GM12878 (cell line): ENCODE measurements at regions not wholly inside any gene's neighbourhood (a gene's known extent, or its start where the extent isn't known, plus 50 kb on each side); places are given as distances from the start of the nearest gene placed in this dataset.

Experiments used
- ATAC-seq: fragments of 200-7000 bp; cut with Tn5 transposase; 3 replicates; pipeline ENCODE4 v1.9.1; 2020; ENCODE audit warnings: mild to moderate bottlenecking, moderate library complexity
- BruUV-seq: library from RNA; stranded (reverse); fragments of 400-500 nt; replicated peaks from 2 replicates; lab custom pipeline; 2021; lab: Mats Ljungman, UMichigan
- CTCF ChIA-PET: fragments of 300-600 bp; sonication (Branson Sonifier 250); formaldehyde crosslinking; extraction: SDS; loops from one replicate; lab custom pipeline; 2021; ENCODE audit warnings: inconsistent platforms; lab: Yijun Ruan, JAX
- POLR2A ChIA-PET: fragments of 350-600 bp; formaldehyde crosslinking; extraction: SDS; loops from one replicate; lab custom pipeline; 2021; ENCODE audit warnings: inconsistent platforms; lab: Charles Lee
- RAD21 ChIA-PET: fragments of 300-600 bp; sonication (Branson Sonifier 250); formaldehyde crosslinking; loops from one replicate; lab custom pipeline; 2023; ENCODE audit warnings: antibody characterized with exemption; ENCODE audit not compliant: unreplicated experiment; lab: Charles Lee
- SMC1A ChIA-PET: fragments of 300-600 bp; sonication (Branson Sonifier 250); formaldehyde crosslinking; loops from one replicate; lab custom pipeline; 2023; ENCODE audit not compliant: unreplicated experiment, uncharacterized antibody; lab: Charles Lee
- DNase-seq: peaks from one replicate; pipeline ENCODE4 v3.0.0-alpha.2; 2011; ENCODE audit warnings: low read depth, low spot score
- FAIRE-seq: peaks from 3 replicates; lab custom pipeline; 2011; peaks lifted over from hg19 to GRCh38; lab: Jason Lieb, UNC
- H2AFZ ChIP-seq: 2 replicates; pipeline ENCODE4 v1.6.0; 2011; ENCODE audit warnings: low read depth, low read length, control low read depth; ENCODE audit not compliant: control insufficient read depth
- H3K27ac ChIP-seq: 2 replicates; pipeline ENCODE4 v1.5.1; 2011; ENCODE audit warnings: control low read depth; ENCODE audit not compliant: control insufficient read depth, insufficient read depth
- H3K27me3 ChIP-seq, 2 experiments: replicated peaks in 1 of 2; 2 replicates each; pipeline versions ENCODE4 v1.6.0 to v1.6.1; 2011; ENCODE audit warnings: low read length in 1 of 2; ENCODE audit not compliant: control insufficient read depth in 2 of 2, insufficient read depth in 2 of 2
- H3K36me3 ChIP-seq, 2 experiments: 2 replicates each; pipeline ENCODE4 v1.5.1; 2011; ENCODE audit warnings: low read length in 1 of 2; ENCODE audit not compliant: control insufficient read depth in 2 of 2, insufficient read depth in 2 of 2
- H3K4me1 ChIP-seq: 2 replicates; pipeline ENCODE4 v1.6.1; 2011; ENCODE audit warnings: mild to moderate bottlenecking, low read length, moderate library complexity, mixed read lengths; ENCODE audit not compliant: control insufficient read depth, insufficient read depth
- H3K4me2 ChIP-seq: 2 replicates; pipeline ENCODE4 v1.6.0; 2011; ENCODE audit warnings: control low read depth; ENCODE audit not compliant: control insufficient read depth, insufficient read depth
- H3K4me3 ChIP-seq: fragments of 200-600 bp; sonication (generic); 2 replicates; pipeline ENCODE4 v1.5.1; 2016
- H3K79me2 ChIP-seq: 2 replicates; pipeline ENCODE4 v1.6.0; 2011; ENCODE audit warnings: low read length; ENCODE audit not compliant: control insufficient read depth, insufficient read depth
- H3K9ac ChIP-seq: 2 replicates; pipeline ENCODE4 v1.8.0; 2011; ENCODE audit warnings: low read length, control low read depth, mixed read lengths; ENCODE audit not compliant: control insufficient read depth, insufficient read depth
- H3K9me3 ChIP-seq: replicated peaks from 3 replicates; pipeline ENCODE4 v1.5.1; 2011; ENCODE audit warnings: mild to moderate bottlenecking, low read length; ENCODE audit not compliant: control insufficient read depth, insufficient read depth
- H4K20me1 ChIP-seq: 2 replicates; pipeline ENCODE4 v1.6.0; 2011; ENCODE audit not compliant: control insufficient read depth, insufficient read depth
- ASH2L ChIP-seq: fragments of 300-600, 200-600 bp; sonication (generic); IDR thresholded peaks from 2 replicates; pipeline ENCODE4 v1.6.1; 2017; ENCODE audit warnings: low read depth, mild to moderate bottlenecking, borderline replicate concordance
- CBX3 ChIP-seq: fragments of 200-600 bp; sonication (generic); IDR thresholded peaks from 2 replicates; pipeline ENCODE4 v1.6.1; 2016; ENCODE audit warnings: low read depth, borderline replicate concordance
- CHD2 ChIP-seq: IDR thresholded peaks from 2 replicates; pipeline ENCODE4 v1.6.1; 2011; ENCODE audit warnings: low read depth, low read length, improper control_type of control experiment, borderline replicate concordance
- EP300 ChIP-seq, 2 experiments: fragments of 150-350 bp in 1 of 2; IDR thresholded peaks; 2 replicates each; pipeline ENCODE4 v1.6.1; 2011 to 2012; ENCODE audit warnings: low read depth in 2 of 2, low read length in 2 of 2, borderline replicate concordance in 1 of 2, improper control_type of control experiment in 1 of 2, inconsistent platforms in 1 of 2; ENCODE audit not compliant: control insufficient read depth in 1 of 2
- HDGF ChIP-seq: fragments of 450-650 bp; IDR thresholded peaks from 2 replicates; pipeline ENCODE4 v1.6.1; 2016; ENCODE audit warnings: antibody characterized with exemption
- IKZF1 ChIP-seq: fragments of 450-650 bp; conservative IDR thresholded peaks from 2 replicates; pipeline ENCODE4 v1.6.1; 2017; ENCODE audit warnings: antibody characterized with exemption, mild to moderate bottlenecking
- KAT2A ChIP-seq: conservative IDR thresholded peaks from 2 replicates; pipeline ENCODE4 v1.6.1; 2011; ENCODE audit warnings: low read depth, low read length; ENCODE audit not compliant: control insufficient read depth
- MXI1 ChIP-seq: fragments of 150-350 bp; IDR thresholded peaks from 2 replicates; pipeline ENCODE4 v1.6.1; 2011; ENCODE audit warnings: low read depth, mild to moderate bottlenecking, inconsistent platforms, low read length, improper control_type of control experiment
- RFX5 ChIP-seq: IDR thresholded peaks from 2 replicates; pipeline ENCODE4 v1.6.1; 2011; ENCODE audit warnings: low read depth, low read length, improper control_type of control experiment
- RUNX3 ChIP-seq: IDR thresholded peaks from 2 replicates; pipeline ENCODE4 v1.6.1; 2012; ENCODE audit warnings: low read length, inconsistent platforms
- SIN3A ChIP-seq: IDR thresholded peaks from 2 replicates; pipeline ENCODE4 v1.6.1; 2012; ENCODE audit warnings: low read depth, low read length, improper control_type of control experiment
- ZNF24 ChIP-seq: fragments of 450-650 bp; IDR thresholded peaks from 2 replicates; pipeline ENCODE4 v1.6.1; 2017; ENCODE audit warnings: antibody characterized with exemption, mild to moderate bottlenecking
- WGBS: methylation state at CpG from one replicate; pipeline ENCODE4 v1.1.6; 2016; ENCODE audit warnings: low lambda C conversion rate; ENCODE audit not compliant: insufficient replicate concordance, insufficient coverage; ENCODE audit errors: missing lambda C conversion rate; 5-methylcytosine and 5-hydroxymethylcytosine counted together
- in situ Hi-C: fragments of 300-500 bp; cut with MboI; formaldehyde crosslinking; loops from 9 replicates; pipeline ENCODE4 v1.14.3; 2018; ENCODE audit warnings: mixed read lengths
- intact Hi-C: fragments of 100-400 bp; cut with micrococcal nuclease; formaldehyde crosslinking; loops from one replicate; pipeline ENCODE4 v1.14.2; 2022; ENCODE audit not compliant: unreplicated experiment
- TF ChIP-seq, protein P1 (sequence below): fragments of 450-650 bp; IDR thresholded peaks from 2 replicates; pipeline ENCODE4 v1.6.1; 2016; ENCODE audit warnings: mild to moderate bottlenecking

- H3K4me3 ChIP-seq = no peak overlapping the region
- 1% methylated on average over 5 of the region's 5 CpGs for WGBS
- no TSS peak for BruUV-seq
- H3K9me3 ChIP-seq = no peaks in the 10 kb centered on the region
- ChIA-PET CTCF (no interaction called here), RAD21 (no interaction called here), POLR2A (no interaction called here), SMC1A (no interaction called here)
- no peaks in the 10 kb centered on the region for H3K79me2 ChIP-seq
- no peaks in the 10 kb centered on the region for H3K4me1 ChIP-seq
- H3K27me3 ChIP-seq = no peaks in the 10 kb centered on the region
- in situ Hi-C loops = no loop called here
- H3K9ac ChIP-seq = no peak overlapping the region
- no peaks in the 10 kb centered on the region for H4K20me1 ChIP-seq
- no peak for ATAC-seq
- no peak for FAIRE-seq
- no peaks in the 10 kb centered on the region for H3K36me3 ChIP-seq
- no peak for DNase-seq
- H2AFZ ChIP-seq = no peak overlapping the region
- intact Hi-C loops = no loop called here
- H3K27ac ChIP-seq = no peak overlapping the region
- no peak overlapping the region for H3K4me2 ChIP-seq
- TF ChIP-seq IKZF1 = no peak
- no peak for TF ChIP-seq CBX3
- TF ChIP-seq SIN3A = no peak
- no peak for TF ChIP-seq RFX5
- no peak for TF ChIP-seq KAT2A
- TF ChIP-seq ASH2L = no peak
- no peak for TF ChIP-seq HDGF
- no peak for TF ChIP-seq CHD2
- TF ChIP-seq, protein P1, sequence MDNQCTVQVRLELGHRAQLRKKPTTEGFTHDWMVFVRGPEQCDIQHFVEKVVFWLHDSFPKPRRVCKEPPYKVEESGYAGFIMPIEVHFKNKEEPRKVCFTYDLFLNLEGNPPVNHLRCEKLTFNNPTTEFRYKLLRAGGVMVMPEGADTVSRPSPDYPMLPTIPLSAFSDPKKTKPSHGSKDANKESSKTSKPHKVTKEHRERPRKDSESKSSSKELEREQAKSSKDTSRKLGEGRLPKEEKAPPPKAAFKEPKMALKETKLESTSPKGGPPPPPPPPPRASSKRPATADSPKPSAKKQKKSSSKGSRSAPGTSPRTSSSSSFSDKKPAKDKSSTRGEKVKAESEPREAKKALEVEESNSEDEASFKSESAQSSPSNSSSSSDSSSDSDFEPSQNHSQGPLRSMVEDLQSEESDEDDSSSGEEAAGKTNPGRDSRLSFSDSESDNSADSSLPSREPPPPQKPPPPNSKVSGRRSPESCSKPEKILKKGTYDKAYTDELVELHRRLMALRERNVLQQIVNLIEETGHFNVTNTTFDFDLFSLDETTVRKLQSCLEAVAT = no peak
- no peak for TF ChIP-seq RUNX3
- TF ChIP-seq MXI1 = no peak
- no peak for TF ChIP-seq ZNF24
- TF ChIP-seq EP300 (IDR thresholded peaks at IDR 0.05; ENCODE audit: borderline replicate concordance in 1 of 2, control insufficient read depth in 1 of 2, low read depth in 2 of 2, low read length in 2 of 2) = no peak
Observed at GRCh38 chr18:77967071-77967470, 717.4 kb downstream of the GALR1 start.
